ENCODE measurements at regions not wholly inside any gene's neighbourhood (a gene's known extent, or its start where the extent isn't known, plus 50 kb on each side); places are given as distances from the start of the nearest gene placed in this dataset.

DNA sequence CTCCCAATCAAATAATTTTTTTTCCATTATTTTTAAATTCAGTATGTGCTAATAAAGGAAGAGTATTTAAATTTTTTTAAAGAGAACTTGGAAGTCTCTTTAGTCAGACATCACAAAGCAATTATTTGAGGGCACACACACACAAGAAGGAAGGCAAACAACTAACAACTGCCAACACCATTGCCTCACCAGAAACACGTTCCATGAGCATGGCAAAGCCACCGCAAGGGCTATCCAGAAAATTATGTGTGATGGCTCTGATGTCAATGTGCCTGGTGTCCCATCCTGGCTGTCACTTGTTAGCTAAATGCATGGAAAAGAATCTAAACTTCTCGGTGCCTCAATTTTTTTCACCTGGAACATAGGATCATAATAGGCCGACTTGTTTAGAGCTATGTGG is 262.9 kb downstream of the SEC16B start:
- no peak for TF ChIP-seq POLR2A (IDR thresholded peaks at IDR 0.05)
- TF ChIP-seq, protein P1, sequence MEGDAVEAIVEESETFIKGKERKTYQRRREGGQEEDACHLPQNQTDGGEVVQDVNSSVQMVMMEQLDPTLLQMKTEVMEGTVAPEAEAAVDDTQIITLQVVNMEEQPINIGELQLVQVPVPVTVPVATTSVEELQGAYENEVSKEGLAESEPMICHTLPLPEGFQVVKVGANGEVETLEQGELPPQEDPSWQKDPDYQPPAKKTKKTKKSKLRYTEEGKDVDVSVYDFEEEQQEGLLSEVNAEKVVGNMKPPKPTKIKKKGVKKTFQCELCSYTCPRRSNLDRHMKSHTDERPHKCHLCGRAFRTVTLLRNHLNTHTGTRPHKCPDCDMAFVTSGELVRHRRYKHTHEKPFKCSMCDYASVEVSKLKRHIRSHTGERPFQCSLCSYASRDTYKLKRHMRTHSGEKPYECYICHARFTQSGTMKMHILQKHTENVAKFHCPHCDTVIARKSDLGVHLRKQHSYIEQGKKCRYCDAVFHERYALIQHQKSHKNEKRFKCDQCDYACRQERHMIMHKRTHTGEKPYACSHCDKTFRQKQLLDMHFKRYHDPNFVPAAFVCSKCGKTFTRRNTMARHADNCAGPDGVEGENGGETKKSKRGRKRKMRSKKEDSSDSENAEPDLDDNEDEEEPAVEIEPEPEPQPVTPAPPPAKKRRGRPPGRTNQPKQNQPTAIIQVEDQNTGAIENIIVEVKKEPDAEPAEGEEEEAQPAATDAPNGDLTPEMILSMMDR (IDR thresholded peaks at IDR 0.05) = no peak
